ENCODE measurements at regions not wholly inside any gene's neighbourhood (a gene's known extent, or its start where the extent isn't known, plus 50 kb on each side); places are given as distances from the start of the nearest gene placed in this dataset.

DNA sequence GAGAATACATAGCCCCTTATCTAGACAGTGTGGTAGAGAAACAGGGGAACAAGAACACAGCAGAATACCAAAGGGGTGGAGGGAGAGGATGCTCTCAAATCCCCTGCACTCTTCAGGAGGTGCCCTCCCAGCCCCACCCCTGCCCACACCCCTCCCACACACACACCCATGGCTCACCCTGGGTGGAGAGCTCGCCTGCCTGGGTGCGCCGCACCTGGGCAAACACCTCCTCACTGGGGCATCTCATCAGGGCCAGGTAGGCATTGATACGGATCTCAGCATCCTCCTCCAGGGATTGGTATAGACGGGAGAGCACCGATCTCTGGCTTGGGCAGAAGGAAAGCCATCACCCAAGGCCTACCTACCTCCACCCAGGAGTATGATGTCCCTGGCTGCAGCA, 95.2 kb downstream of the LITAF start:
- TF ChIP-seq, protein P1, sequence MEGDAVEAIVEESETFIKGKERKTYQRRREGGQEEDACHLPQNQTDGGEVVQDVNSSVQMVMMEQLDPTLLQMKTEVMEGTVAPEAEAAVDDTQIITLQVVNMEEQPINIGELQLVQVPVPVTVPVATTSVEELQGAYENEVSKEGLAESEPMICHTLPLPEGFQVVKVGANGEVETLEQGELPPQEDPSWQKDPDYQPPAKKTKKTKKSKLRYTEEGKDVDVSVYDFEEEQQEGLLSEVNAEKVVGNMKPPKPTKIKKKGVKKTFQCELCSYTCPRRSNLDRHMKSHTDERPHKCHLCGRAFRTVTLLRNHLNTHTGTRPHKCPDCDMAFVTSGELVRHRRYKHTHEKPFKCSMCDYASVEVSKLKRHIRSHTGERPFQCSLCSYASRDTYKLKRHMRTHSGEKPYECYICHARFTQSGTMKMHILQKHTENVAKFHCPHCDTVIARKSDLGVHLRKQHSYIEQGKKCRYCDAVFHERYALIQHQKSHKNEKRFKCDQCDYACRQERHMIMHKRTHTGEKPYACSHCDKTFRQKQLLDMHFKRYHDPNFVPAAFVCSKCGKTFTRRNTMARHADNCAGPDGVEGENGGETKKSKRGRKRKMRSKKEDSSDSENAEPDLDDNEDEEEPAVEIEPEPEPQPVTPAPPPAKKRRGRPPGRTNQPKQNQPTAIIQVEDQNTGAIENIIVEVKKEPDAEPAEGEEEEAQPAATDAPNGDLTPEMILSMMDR (IDR thresholded peaks at IDR 0.05; ENCODE audit: low read length) = no peak
- no peak for TF ChIP-seq EZH2 (optimal IDR thresholded peaks at IDR 0.05; ENCODE audit: low read depth, low read length)
- TF ChIP-seq EZH2phosphoT487 (IDR thresholded peaks at IDR 0.05; ENCODE audit: low read length) = no peak

Data from MM.1S (cell line).